HL-60 (cell line): ENCODE measurements at regions not wholly inside any gene's neighbourhood (a gene's known extent, or its start where the extent isn't known, plus 50 kb on each side); places are given as distances from the start of the nearest gene placed in this dataset.

Source experiments
- CTCF ChIP-seq: IDR thresholded peaks from one replicate; pipeline ENCODE4 v1.5.1; 2011; ENCODE audit warnings: low read length, control low read depth, inconsistent platforms; ENCODE audit not compliant: insufficient read depth
- GABPA ChIP-seq: IDR thresholded peaks from 2 replicates; pipeline ENCODE4 v1.6.1; 2012; ENCODE audit warnings: low read depth
- POLR2AphosphoS5 ChIP-seq: IDR thresholded peaks from 2 replicates; pipeline ENCODE4 v1.6.1; 2012; ENCODE audit warnings: low read depth
- REST ChIP-seq: IDR thresholded peaks from 2 replicates; pipeline ENCODE4 v1.6.1; 2012; ENCODE audit warnings: low read depth; ENCODE audit not compliant: insufficient replicate concordance

GRCh38 chr9:92223758-92224157 is 69.7 kb downstream of the IARS1 start:
- TF ChIP-seq CTCF (no peak), POLR2AphosphoS5 (no peak), GABPA (no peak), REST (no peak)
